ENCODE measurements at regions not wholly inside any gene's neighbourhood (a gene's known extent, or its start where the extent isn't known, plus 50 kb on each side); places are given as distances from the start of the nearest gene placed in this dataset.
A peak's percentile ranks its signal among the peaks of the same experiment; 100 is the strongest.
"Not testable (repeated sequence)": the region's sequence is repeated elsewhere in the genome, so short reads cannot be mapped to it uniquely, and the experiment has no call there.

DNA sequence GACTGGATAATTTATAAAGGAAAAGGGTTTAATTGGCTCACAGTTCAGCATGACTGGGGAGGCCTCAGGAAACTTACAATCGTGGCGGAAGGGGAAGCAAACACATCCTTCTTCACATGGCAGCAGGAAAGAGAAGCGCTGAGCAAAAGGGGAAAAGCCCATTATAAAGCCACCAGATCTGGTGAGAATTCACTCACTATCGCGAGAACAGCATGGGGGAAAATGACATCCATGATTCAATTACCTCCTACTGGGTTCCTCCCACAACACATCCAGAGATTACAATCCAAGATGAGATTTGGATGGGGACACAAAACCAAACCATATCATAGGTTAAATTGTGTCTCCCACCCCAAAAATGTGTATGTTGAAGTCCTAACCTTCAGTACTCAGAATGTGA lies 491.7 kb downstream of the SETD4 start:
- DNase-seq (ENCODE audit: low read depth): no peak

DNA sequence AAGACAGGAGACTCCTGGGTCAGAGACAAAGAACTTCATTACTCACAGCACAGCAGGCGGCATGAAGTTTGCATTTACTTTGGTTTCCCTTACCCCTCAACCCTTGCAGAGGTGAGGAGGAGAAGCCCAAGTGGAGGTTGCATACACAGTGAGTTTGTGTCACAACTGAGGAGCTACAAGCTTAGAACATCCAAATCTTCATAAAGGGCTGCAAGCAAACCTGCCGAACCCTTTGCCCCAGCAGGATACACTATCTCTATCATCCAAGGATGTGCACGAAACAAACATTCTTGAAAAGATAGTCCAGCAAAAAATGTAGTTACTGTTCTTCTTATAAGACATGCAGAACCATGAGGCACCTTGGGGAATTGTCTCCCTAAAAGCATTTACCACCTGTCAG lies 493.5 kb downstream of the SETD4 start:
- no peak for DNase-seq (ENCODE audit: low read depth)

DNA sequence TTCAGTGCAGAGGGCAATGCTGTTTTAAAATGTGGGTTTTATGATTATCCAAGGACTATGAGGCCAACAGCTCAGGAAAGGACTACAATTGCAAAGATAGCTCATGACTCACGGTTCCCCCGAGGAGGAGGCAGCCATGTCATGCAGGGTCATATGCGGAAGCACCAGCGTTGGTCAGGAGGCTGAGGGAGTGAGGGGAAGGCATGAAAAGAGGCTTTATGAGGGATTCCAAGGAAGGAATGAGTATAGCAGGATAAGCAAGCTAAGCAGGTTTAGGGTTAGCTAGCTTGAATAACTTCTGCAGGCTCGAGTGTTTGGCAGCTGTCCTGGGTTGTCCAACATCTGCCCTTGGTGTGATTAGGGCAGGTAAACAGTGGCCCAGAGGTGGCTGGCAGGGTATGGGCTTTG lies 495.1 kb downstream of the SETD4 start:
- no peak for DNase-seq (ENCODE audit: low read depth)

DNA sequence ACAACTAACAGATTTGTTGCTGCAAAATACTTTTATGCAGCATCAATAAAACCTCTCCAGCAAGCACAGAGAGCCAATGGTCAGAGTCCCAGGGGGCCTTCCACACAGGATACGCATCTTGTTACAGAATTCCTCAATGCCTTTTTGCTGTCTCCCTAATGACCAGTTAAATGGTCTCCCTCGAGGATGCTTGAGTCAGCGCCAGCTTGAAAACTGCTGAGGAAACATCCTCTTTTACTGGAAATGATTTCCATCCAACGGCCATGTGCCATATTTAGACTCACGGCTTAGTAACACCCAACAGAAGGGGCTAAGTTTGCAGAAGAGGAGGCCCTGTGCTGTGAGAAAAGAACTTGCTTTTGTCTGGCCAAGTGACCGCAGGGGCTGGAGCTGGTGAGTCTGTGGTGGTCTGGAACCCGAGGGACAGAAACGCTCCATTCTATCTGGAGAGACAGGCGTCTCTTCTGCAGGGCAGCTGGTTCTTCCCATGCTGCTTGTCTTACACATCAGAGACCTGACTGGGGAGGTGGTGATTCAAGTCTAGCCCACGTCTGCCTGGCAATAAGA lies 496.4 kb downstream of the SETD4 start:
- no peak for DNase-seq (ENCODE audit: low read depth)

DNA sequence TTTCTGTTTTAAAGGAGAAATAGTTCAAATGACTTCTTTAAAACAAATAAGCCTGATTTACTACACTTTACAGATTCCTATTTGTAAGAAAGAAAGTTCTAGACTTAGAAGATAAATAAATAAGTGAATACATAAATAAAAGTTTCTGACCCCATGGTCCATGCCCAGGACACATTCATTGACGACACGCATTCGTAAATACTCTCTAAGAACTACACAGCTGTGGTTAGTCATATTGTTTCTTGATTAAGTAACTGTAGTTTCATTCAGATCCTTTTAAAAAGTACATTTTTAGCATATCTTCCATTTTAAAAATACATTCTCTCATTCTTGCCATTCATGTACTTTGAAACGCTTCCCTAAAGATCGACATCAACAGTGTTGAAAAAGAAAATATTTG lies 497.4 kb downstream of the SETD4 start:
- DNase-seq (ENCODE audit: low read depth): no peak

DNA sequence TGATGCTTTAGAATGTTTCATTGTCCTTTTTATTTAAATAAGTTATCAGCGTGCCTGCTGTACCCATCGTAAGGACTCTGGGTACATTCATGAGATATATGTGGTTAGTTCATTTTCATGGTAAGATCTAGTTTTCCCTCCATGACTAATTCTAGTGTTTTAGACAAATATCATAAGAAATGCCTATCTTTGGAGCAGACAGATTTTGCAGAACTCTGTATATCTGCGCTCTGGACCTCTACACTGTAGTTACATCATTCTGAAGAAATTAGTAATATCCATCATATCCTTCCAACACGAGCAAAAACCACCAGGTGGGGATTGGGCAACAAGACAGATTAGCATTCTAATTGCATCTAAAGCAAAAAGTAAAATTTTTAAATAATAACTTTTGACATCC lies 499.2 kb downstream of the SETD4 start:
- no peak for DNase-seq (ENCODE audit: low read depth)

DNA sequence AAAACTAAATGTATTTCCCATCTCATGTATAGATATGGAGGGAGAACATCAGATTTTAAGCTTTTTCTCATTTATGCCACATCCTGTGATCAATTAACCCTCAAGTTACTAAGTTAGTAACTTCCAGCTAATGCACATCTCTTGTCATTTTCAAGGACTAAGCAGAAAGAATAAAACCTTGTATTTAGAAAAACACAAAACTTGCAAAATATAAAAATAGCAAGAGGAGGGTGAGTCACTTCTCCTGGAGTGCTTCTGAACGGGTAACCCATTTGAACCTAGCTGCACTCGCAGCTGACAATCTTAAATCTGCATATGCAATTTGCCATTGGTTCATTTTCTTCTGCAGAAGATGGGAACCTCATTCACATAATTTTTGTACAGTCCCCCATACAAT lies 500.5 kb downstream of the SETD4 start:
- no peak for DNase-seq (ENCODE audit: low read depth)

DNA sequence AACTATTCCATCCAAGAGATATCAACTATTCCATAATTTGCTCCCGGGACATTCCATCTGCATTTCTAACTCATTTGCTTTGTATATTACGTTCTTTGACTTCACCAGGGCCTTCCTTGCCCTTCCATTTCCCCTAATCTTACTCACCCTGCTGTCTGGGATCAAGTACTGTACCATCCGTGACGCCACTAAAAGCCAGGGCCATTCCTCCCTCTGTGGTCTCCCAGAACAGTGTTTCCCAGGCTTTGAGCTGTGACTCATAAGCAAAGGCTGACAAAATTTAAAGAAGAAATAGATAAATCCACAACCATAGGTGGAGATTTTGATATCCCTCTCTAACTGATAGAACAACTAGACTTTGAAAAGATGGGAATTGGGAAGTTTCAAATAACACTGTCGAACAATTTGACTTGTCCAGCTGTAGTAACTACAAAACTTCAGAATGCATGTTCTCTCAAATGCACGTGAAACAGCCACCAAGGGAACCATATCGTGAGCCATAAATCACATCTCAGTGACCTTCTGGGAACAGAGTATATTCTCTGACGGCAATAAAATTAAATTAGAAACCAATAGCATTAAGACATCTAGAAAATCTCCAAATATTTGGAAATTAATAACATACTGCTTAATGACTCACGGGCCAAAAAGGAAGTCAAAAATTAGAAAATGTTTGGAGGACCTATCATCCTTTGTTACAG lies 501.0 kb downstream of the SETD4 start:
- DNase-seq (ENCODE audit: low read depth): no peak

DNA sequence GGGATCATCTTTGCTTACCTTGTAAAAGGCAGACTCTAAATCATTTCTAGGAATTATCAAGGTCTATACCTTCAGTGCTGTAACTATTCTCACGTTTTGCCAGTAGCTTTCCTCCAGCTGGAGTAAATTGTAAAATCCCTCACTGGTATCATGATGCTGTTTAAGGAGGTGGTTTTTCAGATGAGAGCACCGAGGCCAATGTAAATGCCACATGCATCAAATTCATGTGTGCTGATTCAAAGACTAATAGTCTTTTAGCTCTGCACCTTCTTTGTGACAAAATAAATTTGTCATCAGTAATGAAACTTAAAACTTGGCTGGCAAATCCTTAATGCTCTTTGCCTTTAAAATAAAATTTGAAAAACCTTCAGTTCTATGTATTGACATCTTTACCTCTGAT lies 503.8 kb downstream of the SETD4 start:
- no peak for DNase-seq (ENCODE audit: low read depth)

DNA sequence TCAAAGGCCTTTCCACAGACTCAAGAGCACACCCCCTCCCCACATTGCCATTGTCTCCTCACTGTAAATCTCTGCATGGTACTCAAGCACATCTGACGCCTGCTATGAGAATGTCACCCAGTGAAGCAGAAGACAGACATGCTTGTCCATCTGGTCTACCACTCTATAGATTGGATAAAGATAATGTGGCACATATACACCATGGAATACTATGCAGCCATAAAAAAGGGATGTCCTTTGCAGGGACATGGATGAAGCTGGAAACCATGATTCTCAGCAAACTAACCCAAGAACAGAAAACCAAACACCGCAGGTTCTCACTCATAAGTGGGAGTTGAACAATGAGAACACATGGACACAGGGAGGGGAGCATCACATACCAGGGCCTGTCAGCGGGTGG lies 503.4 kb upstream of the RUNX1 start:
- not testable (repeated sequence) for DNase-seq (ENCODE audit: low read depth)

DNA sequence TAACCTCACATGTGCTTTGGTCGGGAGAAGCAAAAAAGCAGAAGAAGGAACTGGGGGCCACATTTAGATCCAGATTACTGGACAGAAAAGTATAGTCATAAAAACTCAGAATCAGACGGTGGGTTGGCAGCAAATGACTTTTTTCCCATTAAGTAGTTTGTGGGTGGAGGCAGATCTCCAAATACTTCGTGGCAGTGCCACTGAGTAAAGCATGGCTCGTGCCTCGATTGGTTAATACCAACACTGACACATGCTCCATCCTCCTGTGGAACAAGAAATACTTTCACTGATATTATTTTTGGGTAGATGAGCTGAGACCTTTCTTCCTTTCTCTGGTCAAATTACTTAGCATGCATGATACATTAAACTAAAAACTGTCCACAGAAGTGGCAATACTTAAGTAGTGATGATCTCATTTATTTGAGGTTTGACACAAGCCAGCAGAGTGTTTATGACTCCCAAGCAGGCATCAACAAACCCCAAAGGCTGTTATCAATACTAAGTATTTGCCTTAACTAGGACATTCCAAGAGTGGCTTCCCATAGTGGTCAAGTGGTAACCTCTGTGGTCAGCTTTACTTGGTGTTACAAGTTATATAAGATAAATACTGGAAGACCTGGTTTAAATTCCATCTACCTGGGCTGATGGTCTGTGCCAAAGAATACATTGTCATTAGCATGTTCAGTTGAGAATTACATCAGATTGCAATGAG lies 500.0 kb upstream of the RUNX1 start:
- no peak for DNase-seq (ENCODE audit: low read depth)

DNA sequence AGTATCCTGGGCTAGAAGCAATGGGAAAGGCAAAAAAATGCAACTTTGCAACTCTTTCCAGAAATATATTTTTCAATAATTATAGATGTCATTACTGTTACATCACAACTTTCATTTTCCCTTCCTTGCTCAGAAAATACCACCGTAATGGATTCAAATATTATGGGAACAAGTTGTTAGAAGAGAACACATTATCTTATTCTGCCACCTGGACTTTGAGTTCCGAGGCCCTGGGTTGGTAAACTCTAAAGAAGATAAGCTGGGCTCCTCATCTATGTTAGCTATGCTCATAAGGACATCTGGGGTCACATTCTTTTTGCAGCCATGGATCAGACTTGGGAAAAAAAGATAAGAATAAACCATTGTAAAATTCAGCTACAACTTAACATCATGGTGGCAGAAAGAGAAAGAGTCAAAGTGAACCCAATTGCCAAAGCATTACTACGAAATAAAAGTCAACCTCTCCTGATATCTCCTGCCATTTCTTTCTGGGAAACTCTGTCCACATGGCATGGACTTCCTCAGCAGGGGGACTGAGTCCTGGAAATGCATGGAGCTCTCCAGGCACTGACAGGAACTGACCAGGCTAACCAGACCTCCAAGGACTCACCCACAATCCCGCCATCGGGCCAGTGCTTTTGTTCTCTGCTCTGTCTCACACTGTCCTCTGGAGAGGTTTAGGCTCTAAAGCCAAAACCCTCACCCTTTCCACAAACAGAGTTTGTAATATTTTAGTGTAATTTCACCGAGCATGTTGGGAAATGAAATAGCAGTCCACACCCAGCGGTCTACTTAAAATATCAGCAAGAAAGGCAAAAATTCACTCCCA lies 499.1 kb upstream of the RUNX1 start:
- no peak for DNase-seq (ENCODE audit: low read depth)

DNA sequence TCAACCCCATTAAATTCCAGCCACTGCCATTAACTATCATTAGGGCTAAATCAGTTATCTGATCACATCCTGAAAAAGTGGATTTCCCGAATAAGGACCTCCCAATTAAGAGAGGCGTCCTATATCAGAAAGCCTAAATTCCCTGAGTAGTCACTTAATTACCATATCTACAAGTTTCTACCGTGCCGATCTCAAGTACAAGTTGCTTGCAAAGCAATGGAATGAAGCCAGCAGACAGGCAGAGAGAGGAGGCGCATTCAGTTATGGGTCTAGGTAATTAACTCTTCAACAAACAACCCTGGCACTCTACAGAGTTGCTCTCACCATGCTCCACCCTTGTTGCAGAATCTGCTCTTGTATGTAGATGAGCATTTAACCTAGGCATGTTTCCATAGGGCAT lies 494.6 kb upstream of the RUNX1 start:
- DNase-seq (ENCODE audit: low read depth): no peak

DNA sequence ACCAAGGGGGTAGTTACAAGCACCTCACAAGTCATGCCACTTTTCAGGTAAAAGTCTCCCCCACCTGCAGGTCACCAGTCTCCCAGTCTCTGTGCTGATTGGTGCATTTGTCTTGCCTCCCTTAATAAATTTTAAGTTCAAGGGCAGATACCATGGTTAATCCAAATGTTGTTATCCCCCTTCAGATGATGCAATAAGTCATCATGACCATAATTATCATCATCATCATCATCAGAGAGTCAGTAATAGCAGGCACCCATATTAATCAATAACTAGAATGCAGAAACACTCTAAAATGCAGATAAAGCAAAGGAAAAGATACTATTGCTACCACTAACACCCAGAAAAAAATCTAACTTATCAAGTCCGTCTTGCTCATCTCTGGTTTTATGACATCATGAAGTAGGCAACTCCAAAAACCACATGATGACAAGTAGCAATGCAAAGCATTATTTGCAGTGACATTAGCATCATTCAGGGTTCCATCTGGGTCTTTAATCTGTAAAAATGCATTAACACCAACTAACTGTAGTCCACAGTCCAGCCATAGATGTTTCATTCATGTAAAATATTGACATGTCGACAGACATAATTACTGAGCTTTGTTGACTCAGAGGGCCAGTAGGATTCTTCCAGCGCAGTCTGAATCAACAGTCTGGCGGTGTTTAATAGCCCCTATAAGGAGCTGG lies 492.0 kb upstream of the RUNX1 start:
- DNase-seq (ENCODE audit: low read depth): no peak

DNA sequence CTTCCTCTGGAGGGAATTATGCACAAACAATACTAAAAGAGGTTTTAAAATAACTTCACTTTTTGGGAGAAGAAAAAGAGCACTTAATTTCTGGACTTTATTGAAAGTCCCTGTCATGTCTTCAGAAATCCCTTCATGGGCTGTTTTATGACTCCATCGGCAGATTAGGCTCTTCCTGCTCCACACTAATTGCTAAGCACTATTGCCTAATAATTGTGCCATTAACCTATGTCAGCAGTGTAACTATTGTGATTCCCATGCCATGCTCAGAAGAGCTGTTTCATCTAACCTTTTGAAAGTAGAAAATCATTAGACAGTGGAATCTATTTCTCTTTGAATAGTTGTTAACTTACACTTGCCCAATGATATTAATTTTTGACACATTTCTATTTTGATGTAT lies 489.3 kb upstream of the RUNX1 start:
- DNase-seq (ENCODE audit: low read depth): no peak

DNA sequence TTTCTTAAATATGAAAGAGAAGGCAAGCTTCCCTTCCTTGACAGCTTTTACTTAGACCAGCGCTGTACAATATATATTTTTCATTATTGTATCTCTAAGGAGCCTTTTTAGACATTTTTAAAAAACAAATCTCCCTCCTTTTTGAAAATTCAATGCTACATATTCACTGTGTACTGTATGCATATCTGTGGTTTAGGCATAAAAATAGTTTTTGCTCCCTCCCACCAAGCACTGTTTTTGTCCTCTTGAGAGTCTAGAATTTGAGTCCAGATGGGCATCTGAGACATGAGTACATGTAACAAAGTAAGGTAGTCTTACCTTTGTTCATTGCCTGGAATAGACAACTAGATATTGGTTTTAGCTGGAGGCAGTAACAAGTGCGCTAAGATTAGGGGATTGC lies 488.5 kb upstream of the RUNX1 start:
- no peak for DNase-seq (ENCODE audit: low read depth)

DNA sequence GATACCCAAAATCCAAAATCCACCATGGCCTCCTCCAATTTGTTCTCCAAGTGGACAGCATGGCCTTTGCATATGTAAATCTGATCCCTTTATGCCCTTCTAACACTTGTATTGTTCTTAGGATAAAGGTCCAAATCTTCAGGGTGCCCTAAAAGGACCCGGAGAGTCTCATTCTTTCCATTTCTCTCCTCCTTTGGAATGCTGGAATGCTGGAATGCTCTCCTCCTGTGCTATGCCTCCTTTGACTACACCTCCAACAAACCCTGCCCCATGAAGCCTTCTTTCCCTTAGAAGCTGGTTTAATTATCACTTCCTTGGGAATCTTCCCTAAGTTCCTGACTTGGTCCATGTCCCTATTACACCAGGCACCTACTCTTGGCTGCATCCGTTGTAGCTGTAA lies 484.8 kb upstream of the RUNX1 start:
- no peak for DNase-seq (ENCODE audit: low read depth)

DNA sequence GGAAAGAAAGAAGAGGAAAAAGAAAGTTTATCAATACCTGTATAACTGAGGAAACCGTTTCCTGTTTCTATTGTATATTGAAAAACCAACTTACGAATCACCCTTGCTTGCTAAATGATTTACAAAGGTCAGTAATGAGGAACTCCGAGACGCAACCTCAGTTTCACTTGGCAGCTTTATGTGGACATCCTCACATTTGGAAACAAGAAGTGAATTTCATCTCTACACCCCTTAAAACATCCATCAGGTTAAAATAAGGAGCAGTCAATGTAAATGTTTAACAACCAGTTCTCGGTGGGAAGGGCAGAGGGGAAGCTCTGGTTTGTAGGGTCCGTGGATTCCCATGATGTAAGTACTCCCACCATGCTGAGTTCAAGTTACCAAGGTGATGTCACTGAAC lies 481.7 kb upstream of the RUNX1 start:
- DNase-seq (ENCODE audit: low read depth): no peak

DNA sequence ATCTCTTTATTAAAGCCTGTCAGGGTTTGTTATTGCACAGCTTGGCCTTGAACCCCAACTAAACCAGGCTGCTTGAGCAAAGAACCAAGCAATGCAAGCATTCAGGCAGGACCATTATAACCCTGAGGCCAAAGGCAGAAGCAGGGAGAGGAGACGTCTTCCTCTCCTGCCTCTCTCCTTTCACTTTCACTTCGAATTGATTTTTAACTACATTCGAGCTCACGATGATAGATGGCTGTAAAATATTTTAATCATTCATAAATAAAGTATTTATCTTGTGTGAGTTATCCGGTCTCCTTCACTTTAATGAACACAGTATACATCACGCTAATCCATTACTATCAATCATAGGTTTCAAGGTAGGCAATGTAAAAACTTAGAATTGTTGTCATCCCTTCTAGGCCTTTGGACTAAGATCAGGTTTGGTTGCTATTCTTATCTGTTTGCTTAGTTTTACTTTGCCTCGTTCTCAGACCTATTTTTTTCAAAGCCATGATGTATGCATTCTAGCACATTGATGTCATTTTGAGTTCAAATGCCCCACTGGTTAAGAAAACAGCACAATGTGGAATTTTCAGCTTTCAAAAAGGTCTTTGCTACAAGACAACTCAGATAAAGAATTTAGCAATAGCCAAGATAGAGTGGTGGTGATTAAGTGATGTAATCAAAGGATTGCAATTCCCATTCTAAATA lies 480.2 kb upstream of the RUNX1 start:
- DNase-seq (ENCODE audit: low read depth): no peak

DNA sequence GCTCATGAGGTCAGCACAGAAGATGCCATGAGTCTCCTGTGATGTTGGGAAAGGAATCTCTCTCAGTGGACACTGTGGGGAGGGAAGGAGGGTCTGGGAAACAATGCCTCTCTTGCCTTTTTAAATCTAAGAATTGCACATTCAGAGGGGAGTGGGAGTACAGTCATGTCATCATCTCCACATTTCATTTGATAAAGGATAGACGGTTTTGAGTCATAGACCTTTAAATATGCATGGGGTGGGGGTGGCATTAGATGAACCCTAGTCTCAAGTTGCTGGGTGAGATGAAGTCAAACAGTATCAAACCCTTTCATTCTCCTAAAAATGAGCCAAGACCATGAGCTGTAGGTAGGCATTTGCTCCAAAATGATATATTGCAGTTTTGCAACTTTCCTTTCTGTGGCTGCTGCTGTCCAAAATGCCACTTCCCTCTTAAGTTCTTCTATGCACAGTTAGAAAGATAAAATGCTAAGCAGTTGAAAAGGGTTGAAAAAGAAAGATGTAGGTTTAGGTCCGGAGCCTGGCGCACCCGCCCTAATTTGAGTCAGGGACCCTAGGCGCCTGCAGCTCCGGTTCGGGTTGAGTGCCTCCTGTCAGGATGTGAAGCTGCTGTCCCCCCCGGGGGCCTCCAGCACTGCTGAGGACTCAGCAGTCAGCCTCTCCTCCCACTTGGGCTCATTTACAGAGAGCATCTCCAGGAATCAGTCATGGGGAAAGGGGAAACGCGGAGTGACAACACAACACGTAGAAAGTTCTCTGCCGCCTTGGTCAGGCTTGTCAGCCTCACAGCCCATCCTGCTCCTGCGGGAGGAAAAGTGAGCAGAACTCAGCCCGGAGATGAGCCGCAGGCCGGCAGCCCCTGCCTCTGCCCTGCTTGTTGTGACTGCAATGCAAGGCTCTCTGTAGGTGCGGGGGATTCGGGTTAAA lies 479.3 kb upstream of the RUNX1 start:
- peak; percentile 26 for DNase-seq (ENCODE audit: low read depth)
